SK-N-SH treated with all-trans-retinoic acid at 6 μM for 48 hours (cell line): ENCODE measurements at regions not wholly inside any gene's neighbourhood (a gene's known extent, or its start where the extent isn't known, plus 50 kb on each side); places are given as distances from the start of the nearest gene placed in this dataset.

ENCODE experiments used
- ATAC-seq: fragments of 200-7000 bp; cut with Tn5 transposase; 3 replicates; pipeline ENCODE4 v1.9.1; 2020; ENCODE audit warnings: mild to moderate bottlenecking, moderate library complexity
- ARNTL ChIP-seq: fragments of 450-650 bp; formaldehyde crosslinking; IDR thresholded peaks from 2 replicates; pipeline ENCODE4 v1.5.0; 2020; ENCODE audit warnings: low read depth, mild to moderate bottlenecking, moderate library complexity, borderline replicate concordance
- BACH2 ChIP-seq: fragments of 250-450 bp; sonication (Bioruptor Pico); IDR thresholded peaks from 2 replicates; pipeline ENCODE4 v1.9.0; 2021; ENCODE audit warnings: mild to moderate bottlenecking, borderline replicate concordance
- CREB5 ChIP-seq: fragments of 250-450 bp; sonication (Bioruptor Pico); IDR thresholded peaks from 2 replicates; pipeline ENCODE4 v1.5.1; 2020; ENCODE audit warnings: low read depth, mild to moderate bottlenecking, moderate library complexity
- CSDC2 ChIP-seq: fragments of 250-450 bp; sonication (Bioruptor Pico); IDR thresholded peaks from 2 replicates; pipeline ENCODE4 v1.5.0; 2020; ENCODE audit warnings: mild to moderate bottlenecking, moderate library complexity
- CSRNP3 ChIP-seq: fragments of 250-450 bp; sonication (Bioruptor Pico); IDR thresholded peaks from 2 replicates; pipeline ENCODE4 v1.5.1; 2021; ENCODE audit warnings: mild to moderate bottlenecking, moderate library complexity
- ESRRG ChIP-seq: fragments of 250-450 bp; sonication (Bioruptor Pico); IDR thresholded peaks from 2 replicates; pipeline ENCODE4 v1.6.1; 2021; ENCODE audit warnings: mild to moderate bottlenecking
- GLIS3 ChIP-seq: fragments of 250-450 bp; sonication (Bioruptor Pico); IDR thresholded peaks from 2 replicates; pipeline ENCODE4 v1.5.0; 2020; ENCODE audit warnings: mild to moderate bottlenecking, moderate library complexity
- ISL1 ChIP-seq: fragments of 250-450 bp; sonication (Bioruptor Pico); IDR thresholded peaks from 2 replicates; pipeline ENCODE4 v2.1.2; 2022; ENCODE audit warnings: mild to moderate bottlenecking, moderate library complexity
- OSR1 ChIP-seq: fragments of 250-450 bp; sonication (Bioruptor Pico); IDR thresholded peaks from 2 replicates; pipeline ENCODE4 v1.8.0; 2022; ENCODE audit warnings: moderate library complexity, mild to moderate bottlenecking, inconsistent platforms
- PATZ1 ChIP-seq: fragments of 250-450 bp; sonication (Bioruptor Pico); IDR thresholded peaks from 2 replicates; pipeline ENCODE4 v1.8.0; 2020; ENCODE audit warnings: mild to moderate bottlenecking, moderate library complexity, borderline replicate concordance
- POU6F1 ChIP-seq: fragments of 250-450 bp; sonication (Bioruptor Pico); IDR thresholded peaks from 2 replicates; pipeline ENCODE4 v1.8.0; 2021; ENCODE audit warnings: low read depth, mild to moderate bottlenecking, moderate library complexity, borderline replicate concordance
- PPARA ChIP-seq: fragments of 250-450 bp; sonication (Bioruptor Pico); IDR thresholded peaks from 2 replicates; pipeline ENCODE4 v1.5.0; 2020; ENCODE audit warnings: mild to moderate bottlenecking, borderline replicate concordance
- RARB ChIP-seq: fragments of 250-450 bp; sonication (Bioruptor Pico); IDR thresholded peaks from 2 replicates; pipeline ENCODE4 v1.8.0; 2021; ENCODE audit warnings: mild to moderate bottlenecking, moderate library complexity
- SNAI2 ChIP-seq: fragments of 250-450 bp; sonication (Bioruptor Pico); IDR thresholded peaks from 2 replicates; pipeline ENCODE4 v1.5.0; 2020; ENCODE audit warnings: mild to moderate bottlenecking, moderate library complexity
- TCF4 ChIP-seq: fragments of 250-450 bp; sonication (Bioruptor Pico); IDR thresholded peaks from 2 replicates; pipeline ENCODE4 v1.8.0; 2021; ENCODE audit warnings: mild to moderate bottlenecking, moderate library complexity, borderline replicate concordance
- TOX ChIP-seq: fragments of 250-450 bp; sonication (Bioruptor Pico); IDR thresholded peaks from 2 replicates; pipeline ENCODE4 v1.8.0; 2021; ENCODE audit warnings: mild to moderate bottlenecking, moderate library complexity, borderline replicate concordance
- TSHZ2 ChIP-seq: fragments of 250-450 bp; sonication (Bioruptor Pico); IDR thresholded peaks from 2 replicates; pipeline ENCODE4 v1.5.0; 2020; ENCODE audit warnings: mild to moderate bottlenecking, moderate library complexity
- ZC3H10 ChIP-seq: fragments of 250-450 bp; sonication (Bioruptor Pico); IDR thresholded peaks from 2 replicates; pipeline ENCODE4 v1.5.1; 2021; ENCODE audit warnings: mild to moderate bottlenecking, moderate library complexity
- ZFP3 ChIP-seq: fragments of 250-450 bp; sonication (Bioruptor Pico); IDR thresholded peaks from 2 replicates; pipeline ENCODE4 v1.5.0; 2020; ENCODE audit warnings: mild to moderate bottlenecking, moderate library complexity
- ZNF565 ChIP-seq: fragments of 450-650 bp; formaldehyde crosslinking; conservative IDR thresholded peaks from 2 replicates; pipeline ENCODE4 v1.5.0; 2020; ENCODE audit warnings: low read depth, mild to moderate bottlenecking, moderate library complexity
- ZNF70 ChIP-seq: fragments of 450-650 bp; formaldehyde crosslinking; IDR thresholded peaks from 2 replicates; pipeline ENCODE4 v1.5.0; 2020; ENCODE audit warnings: mild to moderate bottlenecking, moderate library complexity

GRCh38 chr3:86257955-86258641 is 732.9 kb downstream of the VGLL3 start:
- ATAC-seq, result no peak

GRCh38 chr3:86254480-86254879 is 736.5 kb downstream of the VGLL3 start:
- no peak for TF ChIP-seq PPARA (CRISPR knock-in tag)
- TF ChIP-seq GLIS3 (CRISPR knock-in tag), result no peak
- no peak for TF ChIP-seq TCF4 (CRISPR knock-in tag)
- no peak for TF ChIP-seq PATZ1 (CRISPR knock-in tag)
- TF ChIP-seq ZNF70 (CRISPR knock-in tag), result no peak
- TF ChIP-seq OSR1, result no peak
- TF ChIP-seq ESRRG (CRISPR knock-in tag), result no peak
- TF ChIP-seq TOX, result no peak
- TF ChIP-seq TSHZ2 (CRISPR knock-in tag), result no peak
- TF ChIP-seq BACH2 (CRISPR knock-in tag), result no peak
- TF ChIP-seq ARNTL (CRISPR knock-in tag), result no peak
- no peak for TF ChIP-seq SNAI2 (CRISPR knock-in tag)
- TF ChIP-seq POU6F1, result no peak
- TF ChIP-seq RARB (CRISPR knock-in tag), result no peak
- TF ChIP-seq ZNF565 (CRISPR knock-in tag), result no peak
- no peak for TF ChIP-seq ZFP3
- no peak for TF ChIP-seq CSRNP3 (CRISPR knock-in tag)
- TF ChIP-seq, all 23 proteins: peak for 0
- no peak for ATAC-seq

More at GRCh38 chr3:86257955-86258641, 732.9 kb downstream of the VGLL3 start:
- TF ChIP-seq PATZ1 (CRISPR knock-in tag) (no peak), CSDC2 (no peak), ZNF70 (CRISPR knock-in tag) (no peak), CSRNP3 (CRISPR knock-in tag) (no peak), SNAI2 (CRISPR knock-in tag) (no peak)

- ATAC-seq, result no peak
- TF ChIP-seq RARB (CRISPR knock-in tag) (no peak), CSDC2 (no peak), SNAI2 (CRISPR knock-in tag) (no peak), OSR1 (no peak), ZC3H10 (CRISPR knock-in tag) (no peak), ISL1 (no peak), CSRNP3 (CRISPR knock-in tag) (no peak), TOX (no peak), CREB5 (CRISPR knock-in tag) (no peak), TCF4 (CRISPR knock-in tag) (no peak)
These were observed 739.2 kb downstream of the VGLL3 start for GRCh38 chr3:86251781-86252180.
